ENCODE measurements at regions not wholly inside any gene's neighbourhood (a gene's known extent, or its start where the extent isn't known, plus 50 kb on each side); places are given as distances from the start of the nearest gene placed in this dataset.

GRCh38 chr20:12925863-12926793, 82.6 kb upstream of the SPTLC3 start:
- TF ChIP-seq ZNF384 (IDR thresholded peaks at IDR 0.05) = no peak
- TF ChIP-seq FOXK2 (IDR thresholded peaks at IDR 0.05) = no peak
- TF ChIP-seq BHLHE40 (IDR thresholded peaks at IDR 0.05; ENCODE audit: borderline replicate concordance) = no peak
- no peak for TF ChIP-seq ARNT (IDR thresholded peaks at IDR 0.05)
- TF ChIP-seq CTBP1 (IDR thresholded peaks at IDR 0.05; ENCODE audit: borderline replicate concordance) = no peak
- no peak for TF ChIP-seq FOXA1 (IDR thresholded peaks at IDR 0.05)
- no peak for TF ChIP-seq L3MBTL2 (conservative IDR thresholded peaks at IDR 0.05)
- TF ChIP-seq SUZ12 (IDR thresholded peaks at IDR 0.05) = no peak
- TF ChIP-seq FOXM1 (IDR thresholded peaks at IDR 0.05; ENCODE audit: borderline replicate concordance) = no peak
- no peak for TF ChIP-seq SP1 (IDR thresholded peaks at IDR 0.05)
- no peak for TF ChIP-seq PKNOX1 (IDR thresholded peaks at IDR 0.05)
- TF ChIP-seq NFRKB (IDR thresholded peaks at IDR 0.05) = no peak
- no peak for TF ChIP-seq HDGF (IDR thresholded peaks at IDR 0.05; ENCODE audit: borderline replicate concordance)
- no peak for TF ChIP-seq LEF1 (IDR thresholded peaks at IDR 0.05; ENCODE audit: borderline replicate concordance)
- TF ChIP-seq ELF4 (IDR thresholded peaks at IDR 0.05) = no peak
- TF ChIP-seq TARDBP (IDR thresholded peaks at IDR 0.05) = no peak
- CTCF ChIA-PET = interaction anchor here (0.7 to 2.6 kb wide), 5 partner anchors 35 to 334 kb away, joined by 3 to 14 read pairs (median 4); no protein-coding TSS in a partner anchor
- DNase-seq (ENCODE audit: extremely low spot score) = no peak
- POLR2A ChIA-PET = no interaction called here

- POLR2A ChIA-PET = no interaction called here
- TF ChIP-seq SUZ12 (IDR thresholded peaks at IDR 0.05) (no peak), PKNOX1 (IDR thresholded peaks at IDR 0.05) (no peak), SP1 (IDR thresholded peaks at IDR 0.05) (no peak), FOXA1 (IDR thresholded peaks at IDR 0.05) (no peak), LEF1 (IDR thresholded peaks at IDR 0.05; ENCODE audit: borderline replicate concordance) (no peak), ELF4 (IDR thresholded peaks at IDR 0.05) (no peak), ARNT (IDR thresholded peaks at IDR 0.05) (no peak), FOXM1 (IDR thresholded peaks at IDR 0.05; ENCODE audit: borderline replicate concordance) (no peak), ZNF384 (IDR thresholded peaks at IDR 0.05) (no peak)
- DNase-seq (ENCODE audit: extremely low spot score) = no peak
- CTCF ChIA-PET = interaction anchor here (0.7 kb wide), 1 partner anchor 619 kb away, joined by 3 read pairs; no protein-coding TSS in a partner anchor
Observed at GRCh38 chr20:12927489-12927888, 81.3 kb upstream of the SPTLC3 start.

GRCh38 chr20:12928358-12928754, 80.4 kb upstream of the SPTLC3 start:
- ChIA-PET POLR2A (no interaction called here), CTCF (interaction anchor here (0.8 kb wide), 1 partner anchor 618 kb away, joined by 3 read pairs; no protein-coding TSS in a partner anchor)
- no peak for TF ChIP-seq ZNF384 (IDR thresholded peaks at IDR 0.05)
- no peak for TF ChIP-seq SUZ12 (IDR thresholded peaks at IDR 0.05)
- no peak for TF ChIP-seq PKNOX1 (IDR thresholded peaks at IDR 0.05)
- no peak for TF ChIP-seq SP1 (IDR thresholded peaks at IDR 0.05)
- no peak for TF ChIP-seq ELF4 (IDR thresholded peaks at IDR 0.05)
- no peak for TF ChIP-seq FOXA1 (IDR thresholded peaks at IDR 0.05)
- TF ChIP-seq ARNT (IDR thresholded peaks at IDR 0.05) = no peak
- no peak for TF ChIP-seq TARDBP (IDR thresholded peaks at IDR 0.05)
- no peak for TF ChIP-seq CTBP1 (IDR thresholded peaks at IDR 0.05; ENCODE audit: borderline replicate concordance)
- TF ChIP-seq FOXM1 (IDR thresholded peaks at IDR 0.05; ENCODE audit: borderline replicate concordance) = no peak
- TF ChIP-seq BHLHE40 (IDR thresholded peaks at IDR 0.05; ENCODE audit: borderline replicate concordance) = no peak
- TF ChIP-seq LEF1 (IDR thresholded peaks at IDR 0.05; ENCODE audit: borderline replicate concordance) = no peak
- no peak for TF ChIP-seq FOXK2 (IDR thresholded peaks at IDR 0.05)
- DNase-seq (ENCODE audit: extremely low spot score) = no peak

- CTCF ChIA-PET = interaction anchor here (0.8 kb wide), 1 partner anchor 617 kb away, joined by 3 read pairs; no protein-coding TSS in a partner anchor
- DNase-seq (ENCODE audit: extremely low spot score) = no peak
- POLR2A ChIA-PET = no interaction called here
- no peak for TF ChIP-seq CTBP1 (IDR thresholded peaks at IDR 0.05; ENCODE audit: borderline replicate concordance)
- TF ChIP-seq L3MBTL2 (conservative IDR thresholded peaks at IDR 0.05) = no peak
- no peak for TF ChIP-seq FOXK2 (IDR thresholded peaks at IDR 0.05)
- TF ChIP-seq FOXM1 (IDR thresholded peaks at IDR 0.05; ENCODE audit: borderline replicate concordance) = no peak
- TF ChIP-seq NFRKB (IDR thresholded peaks at IDR 0.05) = no peak
- no peak for TF ChIP-seq BHLHE40 (IDR thresholded peaks at IDR 0.05; ENCODE audit: borderline replicate concordance)
- no peak for TF ChIP-seq LEF1 (IDR thresholded peaks at IDR 0.05; ENCODE audit: borderline replicate concordance)
- TF ChIP-seq TARDBP (IDR thresholded peaks at IDR 0.05) = no peak
- no peak for TF ChIP-seq PKNOX1 (IDR thresholded peaks at IDR 0.05)
- no peak for TF ChIP-seq FOXA1 (IDR thresholded peaks at IDR 0.05)
- TF ChIP-seq SP1 (IDR thresholded peaks at IDR 0.05) = no peak
- no peak for TF ChIP-seq HDGF (IDR thresholded peaks at IDR 0.05; ENCODE audit: borderline replicate concordance)
- TF ChIP-seq ZNF384 (IDR thresholded peaks at IDR 0.05) = no peak
- no peak for TF ChIP-seq ELF4 (IDR thresholded peaks at IDR 0.05)
Observed at GRCh38 chr20:12928755-12929401, 79.9 kb upstream of the SPTLC3 start.

- no peak for TF ChIP-seq FOXA1 (IDR thresholded peaks at IDR 0.05)
- no peak for DNase-seq (ENCODE audit: extremely low spot score)
- ChIA-PET CTCF (no interaction called here), POLR2A (no interaction called here)
Observed at GRCh38 chr20:12936020-12936419, 72.8 kb upstream of the SPTLC3 start.

All from HEK293T (cell line).